DOHH2 (cell line): ENCODE measurements at regions not wholly inside any gene's neighbourhood (a gene's known extent, or its start where the extent isn't known, plus 50 kb on each side); places are given as distances from the start of the nearest gene placed in this dataset.

Source experiments
- H3F3A ChIP-seq: fragments of 200-600 bp; sonication (generic), shearing (Covaris generic); 2 replicates; pipeline ENCODE4 v1.6.0; 2016; ENCODE audit warnings: antibody characterized with exemption, mild to moderate bottlenecking; ENCODE audit not compliant: control insufficient read depth, insufficient read depth
- H3K27ac ChIP-seq: fragments of 200-600 bp; sonication (generic); 2 replicates; pipeline ENCODE4 v1.5.1; 2014; ENCODE audit warnings: low read depth, mild to moderate bottlenecking, low read length, moderate library complexity
- H3K27me3 ChIP-seq: fragments of 200-600 bp; sonication (generic); 2 replicates; pipeline ENCODE4 v1.6.1; 2014; ENCODE audit warnings: mild to moderate bottlenecking, low read length, mixed read lengths; ENCODE audit not compliant: control insufficient read depth
- H3K36me3 ChIP-seq: fragments of 200-600 bp; sonication (generic); 2 replicates; pipeline ENCODE4 v1.6.1; 2014; ENCODE audit warnings: mild to moderate bottlenecking, low read length, moderate library complexity, mixed read lengths; ENCODE audit not compliant: control insufficient read depth
- H3K4me1 ChIP-seq: fragments of 200-600 bp; sonication (generic); 2 replicates; pipeline ENCODE4 v1.6.1; 2014; ENCODE audit warnings: mild to moderate bottlenecking, low read length, mixed read lengths; ENCODE audit not compliant: control insufficient read depth
- H3K4me2 ChIP-seq: fragments of 200-600 bp; sonication (generic); 2 replicates; pipeline ENCODE4 v1.6.0; 2014; ENCODE audit warnings: mild to moderate bottlenecking, low read length, moderate library complexity
- H3K4me3 ChIP-seq: fragments of 200-600 bp; sonication (generic); 2 replicates; pipeline ENCODE4 v1.5.1; 2014; ENCODE audit warnings: mild to moderate bottlenecking, low read length, mixed read lengths
- H3K79me2 ChIP-seq: fragments of 200-600 bp; sonication (generic); 2 replicates; pipeline ENCODE4 v1.6.1; 2014; ENCODE audit warnings: mild to moderate bottlenecking, low read length, mixed read lengths; ENCODE audit not compliant: control insufficient read depth
- H3K9me2 ChIP-seq: fragments of 200-600 bp; sonication (generic); replicated peaks from 2 replicates; pipeline ENCODE4 v1.6.1; 2014; ENCODE audit warnings: mild to moderate bottlenecking, low read length, mixed read lengths; ENCODE audit not compliant: control insufficient read depth
- H3K9me3 ChIP-seq: fragments of 200-600 bp; sonication (generic); 2 replicates; pipeline ENCODE4 v1.6.1; 2014; ENCODE audit warnings: antibody characterized with exemption, low read length, mixed read lengths; ENCODE audit not compliant: control insufficient read depth, insufficient read depth
- H4K20me1 ChIP-seq: fragments of 200-600 bp; sonication (generic); 2 replicates; pipeline ENCODE4 v1.6.0; 2014; ENCODE audit warnings: low read depth, mild to moderate bottlenecking, antibody characterized with exemption, low read length, moderate library complexity; ENCODE audit not compliant: control insufficient read depth, insufficient read depth
- CTCF ChIP-seq: fragments of 200-600 bp; sonication (generic); IDR thresholded peaks from one replicate; pipeline ENCODE4 v1.5.1; 2014; ENCODE audit warnings: antibody characterized with exemption, mild to moderate bottlenecking, low read depth, low read length; ENCODE audit not compliant: poor library complexity, severe bottlenecking
- EZH2phosphoT487 ChIP-seq: fragments of 200-600 bp; sonication (generic); IDR thresholded peaks from 2 replicates; pipeline ENCODE4 v1.6.1; 2017; ENCODE audit warnings: borderline replicate concordance, mild to moderate bottlenecking, antibody characterized with exemption, low read length, moderate library complexity, mixed read lengths

GRCh38 chr10:78976825-78977755, 91.7 kb upstream of the ZMIZ1 start:
- Histone ChIP-seq H3K9me2 (no peaks in the 10 kb centered on the region), H4K20me1 (peaks cover 1% of the 10 kb centered on the region; the same call in 1 of the 2 replicates), H3K4me1 (peaks cover 22% of the 10 kb centered on the region), H3K27me3 (peaks cover 78% of the 10 kb centered on the region), H3F3A (peaks cover 6% of the 10 kb centered on the region), H3K4me3 (no peak overlapping the region), H3K4me2 (no peak overlapping the region), H3K9me3 (no peaks in the 10 kb centered on the region), H3K36me3 (no peaks in the 10 kb centered on the region), H3K79me2 (no peaks in the 10 kb centered on the region), H3K27ac (no peak overlapping the region)
- TF ChIP-seq EZH2phosphoT487 (no peak), CTCF (no peak)

GRCh38 chr10:78979938-78980337, 88.8 kb upstream of the ZMIZ1 start:
- H3F3A ChIP-seq = no peaks in the 10 kb centered on the region
- H3K4me2 ChIP-seq = no peak overlapping the region
- no peaks in the 10 kb centered on the region for H3K79me2 ChIP-seq
- H3K27me3 ChIP-seq = peaks cover 85% of the 10 kb centered on the region
- H3K27ac ChIP-seq = no peak overlapping the region
- H3K9me3 ChIP-seq = no peaks in the 10 kb centered on the region
- peaks cover 6% of the 10 kb centered on the region; the same call in 1 of the 2 replicates for H4K20me1 ChIP-seq
- H3K9me2 ChIP-seq = no peaks in the 10 kb centered on the region
- TF ChIP-seq EZH2phosphoT487 (no peak), CTCF (no peak)
- H3K4me1 ChIP-seq = peaks cover 8% of the 10 kb centered on the region
- no peak overlapping the region for H3K4me3 ChIP-seq
- no peaks in the 10 kb centered on the region for H3K36me3 ChIP-seq

- Histone ChIP-seq H3K79me2 (no peaks in the 10 kb centered on the region), H3K4me3 (no peak overlapping the region), H3K36me3 (no peaks in the 10 kb centered on the region), H3K27ac (no peak overlapping the region), H3K27me3 (peaks cover 85% of the 10 kb centered on the region), H3F3A (no peaks in the 10 kb centered on the region), H3K9me2 (no peaks in the 10 kb centered on the region), H3K4me1 (peaks cover 8% of the 10 kb centered on the region), H4K20me1 (0 out of 2 replicates have a peak, but pooled peaks cover 6% of the 10 kb centered on the region), H3K9me3 (no peaks in the 10 kb centered on the region), H3K4me2 (no peak overlapping the region)
- no peak for TF ChIP-seq CTCF
- TF ChIP-seq EZH2phosphoT487 = no peak
Measured at GRCh38 chr10:78980354-78980753, 88.4 kb upstream of the ZMIZ1 start.
